ENCODE measurements at regions not wholly inside any gene's neighbourhood (a gene's known extent, or its start where the extent isn't known, plus 50 kb on each side); places are given as distances from the start of the nearest gene placed in this dataset.

GRCh38 chr14:44131861-44132260 lies 375.2 kb downstream of the FSCB start:
- no peak for DNase-seq

GRCh38 chr14:44113769-44114730 lies 393.0 kb downstream of the FSCB start:
- no peak for DNase-seq

DNA sequence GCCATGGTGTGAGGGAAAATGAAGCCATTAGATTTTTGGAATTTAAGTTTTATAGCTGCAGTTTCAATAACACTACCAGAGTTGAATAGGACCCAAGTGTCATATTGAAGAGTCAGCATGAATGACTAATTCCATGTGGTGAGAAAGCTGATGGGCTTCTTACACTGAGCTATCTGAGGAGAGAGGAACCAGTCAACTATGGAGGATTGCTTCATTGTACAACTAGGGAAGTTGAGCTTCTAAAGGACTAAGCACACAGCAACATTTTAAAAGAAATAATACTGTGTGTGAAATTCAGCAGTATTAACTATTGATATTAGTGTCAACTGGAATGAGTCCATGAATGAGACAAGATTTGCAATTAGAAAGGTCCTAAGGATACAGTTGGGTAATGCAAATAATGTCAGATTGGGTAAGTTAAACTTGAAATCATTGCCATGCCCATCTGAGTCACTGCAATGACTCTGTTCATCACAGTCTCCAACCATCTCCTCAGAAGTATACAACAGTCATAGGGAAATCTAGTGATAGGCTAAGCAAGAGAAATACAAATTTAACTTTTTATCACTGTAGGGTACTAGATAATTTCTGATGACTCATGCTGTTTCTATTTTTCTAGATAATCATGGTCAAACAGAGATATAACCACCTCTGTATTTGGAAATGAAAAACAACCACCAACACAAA lies 394.2 kb downstream of the FSCB start:
- no peak for DNase-seq

DNA sequence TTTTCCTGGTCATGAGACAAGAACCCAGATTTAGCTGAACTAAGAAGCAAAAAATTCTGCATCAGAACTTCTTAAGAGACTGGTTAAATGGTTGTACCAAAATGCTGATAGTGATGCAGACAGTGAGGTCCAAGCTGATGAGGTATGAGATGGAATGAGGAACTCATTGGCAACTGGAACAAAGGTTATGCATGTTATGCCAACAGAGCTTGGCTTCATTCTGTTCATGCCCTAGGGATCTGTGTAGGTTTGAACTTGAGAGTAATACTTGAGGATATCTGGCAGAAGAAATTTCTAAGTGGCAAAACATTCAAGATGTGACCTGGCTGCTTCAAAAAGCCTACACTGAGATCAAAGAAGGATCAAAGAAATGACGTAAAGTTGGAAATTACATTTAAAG lies 398.0 kb downstream of the FSCB start:
- no peak for DNase-seq

GRCh38 chr14:44108601-44109000 lies 398.5 kb downstream of the FSCB start:
- DNase-seq: no peak

GRCh38 chr14:44107156-44107555 lies 399.9 kb downstream of the FSCB start:
- no peak for DNase-seq

DNA sequence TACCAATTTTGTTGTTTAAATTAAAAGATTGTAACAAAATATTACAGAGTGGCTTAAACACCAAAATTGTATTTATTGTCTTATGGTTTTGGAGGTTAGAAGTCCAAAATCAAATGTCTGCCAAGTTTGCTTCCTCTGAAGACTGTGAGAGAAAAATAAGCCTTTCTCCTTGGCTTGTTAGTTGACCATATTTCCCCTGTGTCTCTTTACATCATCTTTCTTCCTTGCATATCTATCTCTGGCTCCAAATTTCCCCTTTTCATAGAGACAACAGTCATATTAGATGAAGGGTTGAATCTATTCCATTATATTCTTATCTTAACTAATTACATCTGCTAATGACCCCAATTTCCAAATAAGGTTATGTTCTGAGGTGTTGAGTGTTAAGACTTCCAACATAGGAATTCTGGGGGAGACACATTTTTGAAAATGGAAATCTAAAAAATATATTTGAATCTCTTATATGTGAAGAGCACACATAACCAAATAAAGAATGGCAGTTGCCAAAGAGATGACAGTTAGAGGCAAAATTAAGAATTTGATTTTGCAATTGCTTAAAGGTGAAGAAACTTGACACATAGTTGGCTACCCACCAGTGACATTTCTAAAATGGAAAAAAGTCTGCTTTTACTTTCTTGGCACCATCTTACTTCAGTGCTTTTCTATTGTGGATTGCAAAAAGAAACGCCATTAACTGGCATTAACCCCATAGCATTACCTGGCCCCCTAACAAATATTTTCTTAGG lies 407.2 kb downstream of the FSCB start:
- DNase-seq: no peak

GRCh38 chr14:44081146-44081545 lies 425.9 kb downstream of the FSCB start:
- no peak for DNase-seq

- no peak for DNase-seq
These were observed 437.0 kb downstream of the FSCB start for GRCh38 chr14:44070046-44070445.

DNA sequence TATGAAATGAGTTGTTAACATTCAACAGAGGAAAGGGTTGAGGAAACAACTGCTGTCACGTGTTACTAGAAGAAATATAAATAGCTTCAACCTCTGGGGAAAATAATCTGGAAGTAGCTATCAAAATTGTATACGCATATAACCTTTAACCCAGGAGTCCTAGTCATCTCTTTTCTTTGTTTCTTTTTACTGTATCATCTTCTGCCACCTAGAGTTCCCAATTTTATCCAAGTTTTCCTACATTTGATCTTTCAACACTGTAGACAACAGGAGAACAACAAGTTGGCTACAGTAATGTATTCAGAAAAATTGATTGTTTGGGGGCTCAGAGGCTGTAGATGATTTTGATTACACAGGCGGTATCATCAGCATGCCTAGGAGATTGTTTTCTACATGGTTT lies 453.7 kb downstream of the FSCB start:
- DNase-seq: no peak

GRCh38 chr14:44041700-44042099 lies 465.4 kb downstream of the FSCB start:
- DNase-seq: no peak

GRCh38 chr14:44040561-44040960 lies 466.5 kb downstream of the FSCB start:
- no peak for DNase-seq

DNA sequence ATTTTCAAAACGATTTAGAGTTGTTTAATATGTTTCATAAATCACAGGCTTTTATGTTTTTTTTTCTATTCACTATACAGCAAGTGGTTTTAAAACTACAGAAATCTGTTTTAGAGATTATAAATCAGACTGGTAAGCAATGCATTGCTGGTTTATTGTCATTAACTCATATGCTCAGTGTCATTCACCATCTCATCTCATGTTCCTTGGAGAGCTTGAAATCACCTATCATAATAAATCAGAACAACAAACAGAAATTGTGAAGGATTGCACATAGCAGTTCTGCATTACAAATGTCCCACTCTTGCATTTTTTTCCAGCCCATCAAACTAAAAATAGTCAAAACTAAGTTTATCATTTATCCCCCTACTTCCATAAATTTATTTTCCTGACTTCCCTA lies 470.8 kb downstream of the FSCB start:
- DNase-seq: no peak

- DNase-seq: no peak
These were observed 471.4 kb downstream of the FSCB start for GRCh38 chr14:44035707-44036106.

GRCh38 chr14:44030831-44031383 lies 476.2 kb downstream of the FSCB start:
- no peak for DNase-seq

DNA sequence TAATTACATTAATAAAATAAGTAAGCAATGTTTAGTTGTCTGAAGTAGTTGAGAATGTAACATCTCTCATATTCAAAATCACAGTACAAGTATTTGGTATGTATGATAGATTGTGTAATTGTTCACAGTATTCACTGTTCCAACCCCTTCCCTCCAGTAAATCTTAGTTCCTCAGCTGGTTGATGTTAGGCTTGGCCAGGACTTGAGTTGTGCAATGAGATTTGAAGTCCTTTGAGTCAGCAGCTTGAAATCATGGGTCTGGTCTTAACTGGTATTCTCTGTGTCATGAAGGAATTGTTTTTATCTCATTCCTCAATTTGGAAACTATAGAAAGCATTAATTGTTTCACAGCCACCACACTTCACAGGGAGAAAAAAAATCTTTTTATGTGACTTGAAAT lies 477.1 kb downstream of the FSCB start:
- no peak for DNase-seq

DNA sequence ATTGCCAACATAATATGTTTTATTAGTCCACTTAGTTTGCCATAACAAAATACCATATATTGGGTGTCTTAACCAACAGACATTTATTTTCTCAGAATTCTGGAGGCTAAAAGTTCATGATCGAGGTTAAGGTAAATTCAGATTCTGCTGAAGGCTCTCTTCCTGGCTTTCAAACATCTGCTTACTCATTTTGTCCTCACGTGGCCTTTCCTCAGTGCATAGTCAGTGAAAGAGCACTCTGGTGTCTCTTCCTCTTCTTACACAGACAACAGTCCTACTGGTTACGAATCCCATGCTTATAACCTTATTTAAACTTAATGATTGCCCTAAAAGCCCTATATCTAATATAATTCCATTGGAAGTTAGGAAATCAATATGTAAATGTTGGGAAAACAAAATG lies 479.7 kb downstream of the FSCB start:
- no peak for DNase-seq

DNA sequence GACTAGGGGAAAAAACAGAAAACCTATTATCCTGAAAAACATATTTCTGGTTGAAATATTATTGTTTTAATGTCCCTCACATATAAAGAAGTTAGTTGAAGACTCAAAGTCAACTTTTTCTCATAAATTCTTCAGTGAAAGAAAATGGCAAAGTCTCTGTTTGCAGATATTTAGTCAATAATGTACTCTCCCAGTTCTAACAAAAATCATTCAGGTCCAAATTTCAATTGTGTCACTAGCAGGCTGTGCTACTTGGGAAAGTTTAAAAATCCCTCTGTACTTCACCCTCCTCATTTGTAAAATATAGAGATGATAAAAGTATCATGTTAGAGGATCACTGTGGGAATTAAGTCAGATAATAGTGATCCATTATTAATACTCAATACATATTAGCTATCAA lies 496.5 kb downstream of the FSCB start:
- DNase-seq: no peak

DNA sequence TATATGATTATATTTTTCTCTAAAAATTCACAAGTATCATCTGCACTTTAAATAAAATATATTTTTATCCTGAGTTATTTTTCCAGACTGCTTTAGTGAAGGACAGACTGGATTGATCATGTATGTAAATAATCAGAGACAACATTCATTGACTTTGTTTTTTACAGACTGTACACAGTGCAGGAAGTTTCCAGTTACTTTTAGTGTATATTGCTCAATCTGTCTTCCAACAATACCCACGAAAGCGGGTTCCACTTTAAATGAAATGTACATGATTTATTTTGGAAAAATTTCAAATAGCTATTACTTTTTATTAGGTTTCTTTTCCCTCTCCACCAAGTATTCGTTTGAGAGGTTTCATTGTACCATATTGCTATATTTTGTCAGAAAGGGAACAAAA lies 497.0 kb downstream of the FSCB start:
- DNase-seq: no peak

- DNase-seq: no peak
These were observed 497.4 kb downstream of the FSCB start for GRCh38 chr14:44009642-44010041.

DNA sequence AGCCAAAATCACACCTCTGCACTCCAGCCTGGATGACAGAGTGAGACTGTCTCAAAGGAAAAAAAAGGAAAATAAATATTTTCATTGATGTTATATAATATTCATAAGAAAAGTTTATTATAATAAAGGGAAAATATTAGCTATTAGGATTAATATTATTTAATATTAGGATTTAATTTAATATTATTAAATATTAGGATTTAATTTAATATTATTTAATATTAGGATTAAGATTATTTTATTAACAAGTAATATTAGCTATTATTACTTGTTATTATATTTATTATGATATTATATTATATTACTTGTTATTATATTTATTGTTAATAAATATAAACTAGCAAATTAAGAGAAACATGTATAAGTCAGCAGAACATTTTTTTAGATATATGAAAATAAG lies 518.1 kb downstream of the FSCB start:
- no peak for DNase-seq

DNA sequence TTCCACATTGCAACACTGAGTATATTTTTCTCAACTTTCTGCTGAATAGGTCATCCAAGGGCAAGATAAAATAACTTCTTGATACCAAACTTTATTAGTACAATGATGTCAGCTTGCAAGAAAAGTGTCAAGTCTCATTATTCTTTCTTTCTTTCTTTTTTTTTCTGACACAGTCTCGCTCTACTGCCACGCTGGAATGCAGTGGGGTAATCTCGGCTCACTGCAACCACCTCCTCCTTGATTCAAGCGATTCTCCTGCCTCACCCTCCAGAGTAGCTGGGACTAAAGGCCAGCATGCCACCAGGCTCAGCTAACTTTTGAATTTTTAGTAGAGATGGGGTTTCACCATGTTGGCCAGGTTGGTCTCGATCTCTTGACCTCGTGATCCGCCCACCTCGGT lies 523.4 kb downstream of the FSCB start:
- no peak for DNase-seq

DNA sequence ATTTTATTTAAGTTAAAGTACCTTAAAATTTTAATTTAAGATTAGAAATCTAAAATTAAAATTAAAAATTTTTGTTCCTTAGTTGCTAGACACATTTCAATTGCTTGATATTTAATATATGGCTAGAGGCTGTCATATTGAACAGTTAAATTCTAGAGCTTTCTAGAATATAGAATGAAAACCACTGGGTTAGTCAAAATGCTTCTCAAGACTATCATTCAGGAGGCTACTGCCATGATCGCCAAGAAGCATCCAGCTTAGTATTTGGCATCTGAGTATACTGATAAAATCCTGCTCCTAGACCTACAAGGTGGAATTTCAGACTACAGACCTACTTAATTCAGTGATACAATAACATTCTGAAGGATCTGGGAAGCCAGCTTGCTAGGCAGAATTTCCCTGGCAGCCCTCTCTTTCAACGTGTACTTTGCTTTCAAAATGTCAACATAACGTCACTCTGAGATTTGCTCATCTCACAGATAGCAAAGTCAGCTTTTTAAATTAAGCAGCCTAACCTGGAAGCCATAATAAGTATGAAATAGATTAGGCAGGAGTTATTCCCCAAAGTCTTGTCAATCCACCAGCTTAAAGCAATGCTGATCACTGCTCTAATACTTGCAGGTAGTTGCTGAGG lies 525.8 kb downstream of the FSCB start:
- DNase-seq: no peak

Data from stimulated activated CD4-positive, alpha-beta T cell treated with anti-CD3 and anti-CD28 coated beads, Interleukin-4, amount 100 ng/mL, for 4 hours (primary cell).